GM21528 (cell line): ENCODE measurements at regions not wholly inside any gene's neighbourhood (a gene's known extent, or its start where the extent isn't known, plus 50 kb on each side); places are given as distances from the start of the nearest gene placed in this dataset.
"Not testable (repeated sequence)": the region's sequence is repeated elsewhere in the genome, so short reads cannot be mapped to it uniquely, and the experiment has no call there.

ENCODE experiments used
- ATAC-seq: cut with Tn5 transposase; IDR thresholded peaks from one replicate; pipeline ENCODE4 v1.9.1; 2021; ENCODE audit warnings: mild to moderate bottlenecking, moderate library complexity; ENCODE audit not compliant: unreplicated experiment, low FRiP score

DNA sequence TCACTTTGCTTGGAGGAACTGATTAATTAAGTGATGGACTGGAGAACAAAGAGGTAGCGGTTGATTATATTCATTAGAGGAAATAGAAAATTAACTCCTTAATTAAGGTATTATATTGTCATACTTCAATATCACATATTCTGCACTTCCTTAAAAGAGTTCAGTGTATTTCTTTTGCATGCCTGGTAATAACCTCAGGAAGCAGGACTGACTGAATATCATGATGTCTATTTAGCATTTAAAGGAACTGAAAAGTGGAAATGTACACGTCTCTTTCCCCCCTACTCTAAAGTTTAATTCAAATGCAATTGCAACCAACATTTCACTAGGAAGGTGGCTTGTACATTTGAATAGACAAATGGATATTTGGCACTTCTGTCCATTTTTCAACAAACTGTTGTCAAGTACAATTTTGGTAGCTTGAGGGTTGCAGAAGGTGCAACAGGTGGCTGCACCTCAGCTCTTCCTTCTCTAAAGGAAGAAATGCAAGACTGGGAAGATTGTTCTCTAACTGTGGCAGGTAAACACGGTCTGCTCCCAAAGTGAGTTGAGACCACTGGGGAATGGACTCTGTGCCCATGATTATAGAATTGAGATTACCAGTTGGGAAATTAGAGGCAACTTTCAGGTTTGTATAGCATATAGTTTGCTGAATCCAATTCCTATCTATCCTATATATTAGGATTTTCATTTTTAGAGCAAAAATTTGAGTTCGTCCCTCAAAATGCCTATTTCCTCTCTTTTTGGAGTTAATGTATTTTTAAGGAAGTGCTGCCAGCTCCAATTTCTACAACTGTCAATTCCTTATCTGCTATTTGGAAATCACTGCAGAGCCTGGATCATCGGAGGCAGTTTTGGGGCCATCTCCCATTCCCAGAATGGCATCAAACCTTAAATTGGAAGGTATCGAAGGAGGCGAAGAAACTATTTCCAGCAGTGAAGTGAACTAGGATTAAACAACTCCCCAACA, 98.9 kb upstream of the TAF11L2 start:
- ATAC-seq, result no peak

DNA sequence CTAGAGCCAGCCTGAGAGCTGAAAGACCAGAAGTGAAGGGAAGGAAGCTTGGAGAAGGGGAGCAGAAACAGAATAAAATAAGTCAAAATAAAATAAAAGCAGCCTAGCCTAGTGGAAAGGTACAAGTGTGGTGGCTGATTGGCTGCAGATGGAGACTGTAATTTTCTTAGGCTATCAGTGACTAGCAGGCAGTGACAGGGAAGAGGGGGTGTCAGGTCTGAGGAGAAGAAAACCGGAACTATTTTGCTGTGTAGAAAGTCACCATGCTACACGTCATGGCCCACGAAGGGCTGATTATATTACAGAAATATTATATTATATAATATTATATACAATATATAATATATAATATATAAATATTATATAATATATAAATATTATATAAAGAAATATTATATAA, 98.1 kb upstream of the TAF11L2 start:
- ATAC-seq, result no peak

DNA sequence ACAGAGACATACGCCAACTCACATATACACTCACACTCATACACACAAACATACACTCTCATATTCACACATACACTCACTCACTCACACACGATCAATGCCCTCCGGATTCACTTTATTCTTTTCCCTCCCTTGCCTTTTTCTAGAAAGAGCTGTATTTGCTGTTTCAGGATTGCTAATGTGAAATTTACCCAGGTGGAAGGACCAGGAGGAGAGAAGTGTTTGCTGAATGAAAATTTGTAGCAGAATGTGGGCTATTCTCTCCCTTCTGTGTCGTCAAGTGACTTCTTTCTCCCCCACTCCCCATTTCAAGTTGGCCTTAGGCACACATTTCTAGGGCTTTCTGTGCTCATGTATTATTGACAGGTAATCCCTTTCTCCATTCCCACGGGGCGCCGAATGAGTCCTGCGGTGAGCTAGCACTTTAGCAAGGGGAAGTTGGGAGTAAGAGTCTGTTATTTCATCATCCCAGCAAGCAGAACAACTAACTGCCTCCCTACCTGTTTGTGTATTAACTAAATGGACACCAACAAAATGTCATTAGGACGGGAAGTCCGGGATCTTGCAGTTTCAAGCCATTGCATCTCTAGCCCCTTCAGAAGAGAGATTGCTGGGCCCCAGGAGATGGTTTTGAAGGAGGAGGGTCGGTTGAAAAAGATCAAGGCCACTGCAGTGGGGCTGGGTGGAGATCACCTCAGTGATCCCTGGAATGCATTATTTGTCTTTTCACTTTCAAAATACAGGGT, 97.1 kb upstream of the TAF11L2 start:
- ATAC-seq, result no peak

DNA sequence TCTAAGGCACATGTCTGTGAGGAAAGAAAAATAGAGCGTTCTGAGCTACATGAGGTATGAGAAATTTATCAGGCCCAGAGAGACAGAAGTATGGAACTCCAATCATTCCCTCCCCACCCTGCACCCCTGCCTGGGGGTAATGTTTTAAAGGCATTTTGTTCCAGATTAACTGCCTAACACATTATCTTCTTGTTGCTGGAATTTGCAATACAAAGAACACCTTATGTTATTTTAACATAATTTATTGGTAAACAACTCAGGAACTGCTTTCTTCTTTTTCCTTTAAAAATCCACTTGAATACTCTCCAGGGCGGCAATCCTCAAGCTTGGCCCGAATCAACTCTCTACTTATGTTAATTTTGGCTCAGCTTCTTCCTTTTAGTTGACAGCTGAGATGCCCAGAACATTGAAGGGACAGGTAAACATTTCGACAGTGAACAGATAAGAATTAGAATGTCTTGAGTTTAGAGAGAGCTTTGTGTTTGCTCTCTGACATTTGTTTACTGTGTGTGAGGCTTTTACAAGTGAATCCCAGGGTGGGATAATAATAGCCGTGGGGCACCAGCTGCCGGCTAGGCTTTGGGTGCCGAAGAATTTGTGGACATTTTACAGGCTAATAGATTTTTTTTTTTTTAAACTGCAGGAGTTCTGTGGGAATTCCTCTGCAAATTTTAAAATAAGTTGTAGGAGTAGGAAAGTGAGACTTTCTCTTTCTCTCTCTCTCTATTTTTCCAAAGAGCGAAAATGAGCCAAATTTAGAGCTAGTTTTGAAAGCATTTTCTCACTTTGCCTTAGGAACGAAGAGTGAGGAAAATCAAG, 96.4 kb upstream of the TAF11L2 start:
- ATAC-seq, result no peak

DNA sequence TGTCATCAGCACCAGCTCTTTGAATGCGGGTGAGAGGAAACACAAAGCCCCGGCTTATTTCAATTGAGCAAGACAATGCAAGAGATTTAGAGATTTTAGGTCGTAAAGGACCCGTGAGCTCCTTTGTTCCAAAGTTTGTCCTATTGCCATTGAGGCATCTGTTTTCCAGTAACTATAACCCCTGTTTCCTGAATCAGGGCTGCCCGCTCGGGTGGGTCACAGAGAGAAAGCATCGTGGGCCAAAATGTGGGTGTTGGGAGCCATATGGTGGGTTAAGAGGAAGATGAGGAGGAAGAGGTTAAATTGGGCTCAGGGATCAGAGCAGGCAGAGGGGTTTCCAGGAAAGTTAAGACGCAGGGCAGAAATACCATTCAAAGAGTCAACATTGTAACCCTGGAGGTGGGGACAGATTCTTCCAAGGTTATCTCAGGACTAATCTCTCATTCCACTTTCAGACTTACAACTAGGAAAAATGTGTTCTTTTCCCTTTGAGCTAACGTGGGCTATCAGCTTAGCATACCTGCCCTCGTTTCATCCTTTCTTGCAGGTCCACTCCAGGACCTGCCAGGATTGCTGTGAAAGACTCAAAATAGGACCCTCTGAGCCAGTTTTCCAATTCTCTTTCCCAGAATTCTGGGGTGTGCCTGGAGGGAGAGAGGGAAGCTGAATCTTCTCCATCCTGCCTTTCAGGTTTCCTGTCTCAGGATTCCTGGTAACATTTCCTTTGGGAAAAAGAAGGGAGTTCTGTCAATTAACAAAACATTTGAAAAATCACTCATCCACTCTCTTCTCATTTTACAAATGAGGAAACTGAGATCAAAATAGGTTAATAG, 95.5 kb upstream of the TAF11L2 start:
- no peak for ATAC-seq

DNA sequence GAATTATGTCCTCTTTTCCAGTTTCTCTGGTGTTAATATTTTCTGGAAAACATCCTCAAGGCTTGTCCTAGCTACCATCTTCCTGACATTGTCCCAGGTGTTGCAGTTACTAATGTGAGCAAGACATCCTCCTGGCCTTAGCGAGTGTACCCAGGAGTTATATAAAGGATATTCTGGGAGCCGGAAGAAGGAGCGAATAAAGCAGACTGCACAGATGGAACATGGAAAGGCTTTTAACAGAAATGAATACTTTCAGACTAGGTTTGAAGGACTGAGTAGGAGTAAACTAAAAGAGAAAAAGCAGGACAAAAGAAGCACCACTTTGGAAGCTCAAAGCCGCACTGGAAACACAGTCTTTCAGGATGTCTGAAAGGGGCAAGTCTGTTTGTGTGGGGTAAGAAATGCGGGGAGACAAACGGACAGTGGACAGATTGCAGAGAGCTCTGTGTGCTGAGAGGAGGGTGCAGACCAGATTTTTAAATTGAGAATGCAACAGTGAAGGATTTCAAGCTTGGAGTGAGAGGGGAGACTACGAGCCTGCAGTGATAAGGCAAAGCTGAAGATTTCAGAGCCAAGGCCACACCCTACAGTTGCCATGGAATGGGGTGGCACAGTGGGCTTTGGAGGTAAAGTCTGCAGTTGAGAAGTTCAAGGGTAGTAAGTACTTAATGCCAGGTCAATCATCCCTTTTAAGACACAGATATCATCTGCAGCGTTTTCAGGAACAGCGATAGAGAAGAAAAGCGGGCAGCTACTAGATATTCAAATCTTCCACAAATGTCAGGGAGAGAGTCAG, 94.1 kb upstream of the TAF11L2 start:
- no peak for ATAC-seq

DNA sequence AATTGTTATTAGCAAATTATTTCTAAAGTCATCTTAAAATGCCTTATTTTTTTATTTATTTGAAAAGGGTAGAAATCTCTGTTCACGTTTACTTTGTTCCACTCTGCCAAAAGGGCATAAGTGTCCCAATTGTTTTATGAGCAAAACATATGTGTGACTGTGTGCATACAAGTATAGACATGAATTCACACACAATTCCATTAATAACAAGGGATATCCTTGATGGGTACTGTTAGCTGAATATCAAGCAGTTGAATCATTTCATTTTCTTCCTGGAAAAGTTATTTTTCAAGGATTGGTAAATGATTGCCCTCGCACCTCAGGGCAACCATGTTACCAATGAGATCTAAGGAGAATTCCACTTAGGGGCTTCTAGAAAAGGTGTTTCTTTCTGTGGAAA, 92.1 kb upstream of the TAF11L2 start:
- ATAC-seq, result no peak

DNA sequence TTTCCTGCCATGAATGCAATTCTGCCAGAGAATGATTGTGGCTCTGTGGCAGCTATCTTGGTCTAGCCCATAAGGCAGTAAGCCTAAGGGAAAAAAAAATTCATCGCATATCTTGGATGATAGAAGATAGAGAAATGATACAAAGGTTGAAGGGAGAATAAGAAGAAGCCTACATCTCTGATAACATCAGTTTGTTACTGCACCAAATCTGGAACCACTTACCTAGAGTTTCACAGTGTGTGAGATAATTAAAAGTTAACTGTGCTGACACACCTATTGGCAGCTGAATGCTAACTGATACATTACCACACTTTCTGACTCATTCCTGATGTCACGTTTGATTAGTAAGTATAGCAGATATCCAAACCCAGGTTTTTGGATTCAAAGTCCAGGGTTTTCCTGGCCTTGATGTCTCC, 91.6 kb upstream of the TAF11L2 start:
- ATAC-seq, result no peak

DNA sequence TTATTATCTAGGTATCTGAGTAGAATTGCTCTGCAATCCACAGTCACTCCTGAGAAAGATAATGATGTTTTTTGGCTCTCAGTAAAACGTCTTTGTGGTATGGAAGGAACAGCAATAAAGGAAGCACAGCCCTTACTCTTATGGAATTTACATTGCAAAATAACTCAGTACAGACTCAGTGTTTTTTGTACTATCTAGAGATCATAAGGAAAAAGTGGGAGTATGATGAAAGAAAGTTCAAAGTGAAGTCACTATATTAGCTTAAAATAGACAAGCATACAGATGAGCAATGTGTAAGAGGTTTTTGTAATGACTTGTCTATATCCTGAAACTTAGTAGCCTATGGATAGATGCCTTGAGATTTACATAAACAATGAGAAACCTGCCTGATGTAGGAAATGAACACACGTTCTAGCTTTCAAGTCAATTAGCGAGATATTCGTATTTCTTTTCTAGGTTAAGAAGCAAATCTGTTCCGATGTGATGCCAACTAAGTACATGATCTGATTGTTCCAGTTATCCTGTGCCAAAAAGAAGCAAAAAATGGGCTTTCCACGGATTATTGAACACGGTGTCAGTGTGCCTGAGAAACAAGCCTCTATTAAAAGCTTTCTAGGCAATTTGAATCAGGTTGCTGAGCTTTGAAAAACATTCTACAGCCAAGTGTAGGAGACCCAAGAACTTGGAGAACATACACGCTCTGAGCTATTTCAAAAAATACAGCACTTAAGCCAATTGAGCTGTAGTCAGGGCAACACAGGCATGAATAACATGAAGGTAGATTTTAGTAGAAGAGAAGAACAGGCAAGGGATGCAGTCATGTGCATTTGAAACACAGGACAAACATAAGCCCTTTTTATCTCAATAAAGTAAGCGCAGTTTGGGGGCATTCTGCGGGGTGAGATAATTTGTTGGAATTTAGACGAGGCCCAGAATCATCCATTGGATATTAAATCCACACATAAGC, 86.3 kb upstream of the TAF11L2 start:
- ATAC-seq, result no peak

DNA sequence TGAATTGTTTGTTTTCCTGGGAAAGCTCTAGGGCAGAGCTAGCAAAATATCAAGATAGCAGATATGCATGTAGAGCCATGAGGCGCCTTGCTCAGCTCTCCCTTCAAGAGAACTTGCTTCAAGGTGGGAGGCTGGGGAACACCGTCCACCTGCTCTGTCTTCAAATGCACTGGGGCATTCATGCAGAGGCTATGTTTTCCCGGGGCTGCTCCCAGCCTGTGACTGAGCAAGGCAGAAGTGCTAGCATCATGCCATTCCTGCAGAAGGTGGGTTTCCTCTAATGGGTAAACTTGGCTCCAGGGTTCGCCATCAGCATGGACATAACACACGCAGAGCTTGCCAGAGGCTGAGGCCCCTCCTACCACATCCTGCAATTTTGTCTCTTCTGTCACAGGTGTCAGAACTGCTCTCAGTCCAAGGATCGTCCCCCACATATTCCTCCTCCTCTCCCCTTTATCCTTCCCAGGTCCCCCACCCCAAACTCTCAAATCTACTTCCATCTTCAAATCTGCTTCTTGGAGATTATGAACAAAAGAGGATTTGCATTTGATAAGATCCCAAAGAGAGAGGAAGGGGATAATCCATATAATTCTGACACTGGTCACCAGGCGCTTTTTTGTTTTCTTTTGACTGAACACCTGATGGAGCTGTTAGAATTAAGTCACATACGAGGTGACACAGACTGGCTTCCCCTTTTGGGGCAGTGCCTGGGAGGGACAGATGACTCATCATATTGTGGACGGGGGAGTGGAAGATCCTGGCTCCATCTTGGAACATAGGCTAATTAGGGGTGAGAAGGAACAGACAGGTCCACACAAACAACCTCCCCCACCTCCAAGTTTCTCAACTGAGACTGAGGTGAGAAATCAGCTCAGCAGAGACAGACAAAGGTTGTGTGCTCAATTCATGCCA, 85.0 kb upstream of the TAF11L2 start:
- ATAC-seq, result no peak

DNA sequence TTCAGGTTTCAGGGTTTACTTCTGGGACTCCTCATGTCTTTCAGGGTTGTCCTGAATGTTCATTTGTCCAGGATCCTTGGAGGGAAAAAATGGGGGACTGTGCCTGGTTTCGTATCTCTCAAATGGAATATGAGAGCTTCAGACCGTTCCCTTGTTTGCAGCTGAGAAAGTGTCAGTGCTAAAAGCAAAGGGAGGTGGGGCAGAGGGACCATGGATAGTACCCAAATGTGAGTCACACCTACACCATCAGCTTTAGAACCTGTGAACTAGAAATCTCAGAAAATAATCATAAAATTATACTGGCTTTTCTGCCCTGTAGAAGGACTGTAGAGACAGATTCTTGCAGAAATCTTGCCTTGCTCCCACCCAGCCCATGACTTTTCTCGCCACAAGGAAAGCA, 84.3 kb upstream of the TAF11L2 start:
- no peak for ATAC-seq

DNA sequence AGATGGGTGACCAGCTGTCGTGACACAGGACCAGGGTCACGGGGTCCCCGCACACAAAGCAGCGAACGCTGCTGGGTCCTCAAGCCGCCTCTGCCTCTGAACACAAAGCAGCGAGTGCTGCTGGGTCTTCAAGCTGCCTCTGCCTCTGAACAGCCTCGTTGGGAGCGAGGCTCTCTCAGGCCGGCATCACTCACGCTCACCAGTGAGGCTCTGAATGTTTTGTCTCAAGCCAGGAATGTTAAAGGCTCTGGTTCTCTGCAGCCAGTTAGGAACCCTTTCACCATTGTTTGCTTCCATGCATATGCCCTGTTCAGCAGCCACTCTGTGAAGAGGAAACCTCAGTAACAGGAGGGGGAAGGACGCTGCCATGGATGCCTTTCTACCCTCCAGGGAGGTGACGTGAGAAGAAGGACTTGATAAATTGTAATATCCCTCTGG, 82.7 kb upstream of the TAF11L2 start:
- ATAC-seq, result no peak

DNA sequence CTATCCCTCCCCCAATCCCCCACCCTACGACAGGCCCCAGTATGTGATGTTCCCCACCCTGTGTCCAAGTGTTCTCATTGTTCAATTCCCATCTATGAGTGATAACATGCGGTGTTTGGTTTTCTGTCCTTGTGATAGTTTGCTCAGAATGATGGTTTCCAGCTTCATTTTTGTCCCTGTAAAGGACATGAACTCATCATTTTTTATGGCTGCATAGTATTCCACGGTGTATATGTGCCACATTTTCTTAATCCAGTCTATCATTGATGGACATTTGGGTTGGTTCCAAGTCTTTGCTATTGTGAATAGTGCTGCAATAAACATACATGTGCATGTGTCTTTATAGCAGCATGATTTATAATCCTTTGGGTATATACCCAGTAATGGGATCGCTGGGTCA, 81.7 kb upstream of the TAF11L2 start:
- not testable (repeated sequence) for ATAC-seq

DNA sequence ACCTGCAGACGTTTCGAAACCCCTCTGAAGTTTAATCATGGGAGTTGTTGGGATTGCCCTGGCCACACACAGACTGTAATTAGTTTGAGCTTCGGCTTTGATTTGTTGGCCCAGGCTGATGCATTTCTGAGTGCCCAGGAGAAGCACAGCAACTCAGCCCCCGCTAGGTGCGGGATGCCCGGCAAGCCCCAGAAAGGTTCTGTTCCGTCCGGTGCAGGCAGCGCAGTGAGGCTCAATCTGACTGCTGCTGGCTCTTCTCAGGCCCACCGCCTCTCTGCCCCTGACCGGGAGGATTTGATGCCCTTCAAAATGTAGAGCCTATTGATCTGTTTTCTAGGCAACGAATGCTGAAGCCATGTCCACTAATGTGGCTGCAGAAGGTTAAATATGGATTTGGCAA, 73.4 kb upstream of the TAF11L2 start:
- no peak for ATAC-seq

DNA sequence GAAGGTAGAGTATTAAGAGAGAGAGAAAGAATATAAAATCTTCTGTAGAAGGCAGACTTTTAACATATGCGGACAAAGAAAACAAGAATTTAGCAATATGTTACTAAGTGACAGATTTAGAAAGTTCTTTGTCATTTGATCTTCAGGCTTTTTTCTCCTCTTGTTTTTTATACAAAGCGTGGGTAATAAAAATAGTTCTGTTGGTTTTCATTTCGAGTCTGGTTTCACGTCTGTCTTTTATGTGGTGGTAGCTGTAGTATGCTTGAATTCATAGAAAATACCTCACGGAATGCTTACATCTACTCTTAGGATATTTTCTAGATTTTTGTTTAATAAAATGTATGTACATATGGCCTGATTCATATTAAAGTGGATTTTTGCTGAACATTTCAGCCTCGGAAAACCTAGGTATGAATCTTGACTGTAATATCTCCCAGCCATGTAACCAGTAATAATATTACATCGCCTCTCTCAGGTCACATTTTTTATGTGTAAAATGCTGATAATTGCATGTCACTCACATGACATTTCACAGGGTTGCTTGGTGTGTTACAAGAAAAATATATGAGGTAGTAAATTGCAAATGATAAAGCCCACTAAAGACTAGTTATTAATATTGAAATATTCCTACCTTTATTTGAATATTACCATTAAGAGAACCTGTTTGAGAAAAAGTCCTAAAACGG, 72.5 kb upstream of the TAF11L2 start:
- ATAC-seq, result no peak

DNA sequence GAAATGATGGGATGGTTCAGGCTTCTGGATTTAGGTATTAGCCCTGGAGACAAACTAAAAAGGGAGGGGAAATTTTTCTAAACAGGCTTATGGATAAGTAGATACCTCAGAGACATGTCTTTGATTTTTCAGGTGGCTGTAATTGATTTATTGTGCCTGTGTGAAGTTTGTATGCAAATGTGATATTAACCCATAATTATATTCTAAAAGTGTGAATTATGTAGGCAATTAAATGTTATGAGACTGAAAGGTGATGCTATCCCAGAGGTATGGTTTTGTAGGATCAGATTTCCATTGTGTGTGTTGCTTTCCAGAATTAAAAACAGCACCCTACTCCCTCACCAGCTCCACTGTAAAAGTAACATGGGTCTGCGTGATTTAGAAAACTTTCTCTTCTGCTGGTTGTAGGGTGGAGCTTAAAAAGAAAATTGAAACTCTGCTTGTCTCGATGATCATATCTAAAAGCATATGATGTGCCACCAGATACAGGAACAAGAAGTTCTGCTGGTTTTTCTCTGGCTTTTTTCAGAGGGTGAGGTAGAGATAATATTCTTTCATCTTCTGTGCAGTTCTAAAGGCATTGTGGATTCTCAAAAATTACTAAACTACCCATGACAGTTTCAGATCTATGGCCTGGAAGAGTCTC, 71.8 kb upstream of the TAF11L2 start:
- peak; percentile 85 for ATAC-seq
